ENCODE measurements at regions not wholly inside any gene's neighbourhood (a gene's known extent, or its start where the extent isn't known, plus 50 kb on each side); places are given as distances from the start of the nearest gene placed in this dataset.
"Not testable (repeated sequence)": the region's sequence is repeated elsewhere in the genome, so short reads cannot be mapped to it uniquely, and the experiment has no call there.

- no peaks in the 10 kb centered on the region for H3K4me1 Mint-ChIP-seq (ENCODE audit: low read depth)
- no peaks in the 10 kb centered on the region for H3K9me3 Mint-ChIP-seq
- H3K36me3 Mint-ChIP-seq (ENCODE audit: low read depth): no peaks in the 10 kb centered on the region
- H3K4me3 Mint-ChIP-seq: no peak overlapping the region
- no peaks in the 10 kb centered on the region for H3K27me3 Mint-ChIP-seq (ENCODE audit: low read depth)
- DNase-seq (ENCODE audit: low spot score): no peak
- no peak overlapping the region for H3K27ac Mint-ChIP-seq
Observed at GRCh38 chr9:28135549-28135948, 562.3 kb upstream of the C9orf72 start.

- no peak overlapping the region for H3K27ac Mint-ChIP-seq
- H3K27me3 Mint-ChIP-seq (ENCODE audit: low read depth): no peaks in the 10 kb centered on the region
Observed at GRCh38 chr9:28136113-28136512, 562.8 kb upstream of the C9orf72 start.

GRCh38 chr9:28147430-28147829 lies 574.1 kb upstream of the C9orf72 start:
- DNase-seq (ENCODE audit: low spot score); H3K36me3 Mint-ChIP-seq (ENCODE audit: low read depth); H3K9me3 Mint-ChIP-seq; H3K27ac Mint-ChIP-seq; H3K27me3 Mint-ChIP-seq (ENCODE audit: low read depth); H3K4me1 Mint-ChIP-seq (ENCODE audit: low read depth); H3K4me3 Mint-ChIP-seq: not testable (repeated sequence)

More at GRCh38 chr9:28136113-28136512, 562.8 kb upstream of the C9orf72 start:
- Mint-ChIP-seq H3K9me3 (no peaks in the 10 kb centered on the region), H3K4me3 (no peak overlapping the region), H3K4me1 (ENCODE audit: low read depth) (no peaks in the 10 kb centered on the region), H3K36me3 (ENCODE audit: low read depth) (no peaks in the 10 kb centered on the region)
- no peak for DNase-seq (ENCODE audit: low spot score)

DNA sequence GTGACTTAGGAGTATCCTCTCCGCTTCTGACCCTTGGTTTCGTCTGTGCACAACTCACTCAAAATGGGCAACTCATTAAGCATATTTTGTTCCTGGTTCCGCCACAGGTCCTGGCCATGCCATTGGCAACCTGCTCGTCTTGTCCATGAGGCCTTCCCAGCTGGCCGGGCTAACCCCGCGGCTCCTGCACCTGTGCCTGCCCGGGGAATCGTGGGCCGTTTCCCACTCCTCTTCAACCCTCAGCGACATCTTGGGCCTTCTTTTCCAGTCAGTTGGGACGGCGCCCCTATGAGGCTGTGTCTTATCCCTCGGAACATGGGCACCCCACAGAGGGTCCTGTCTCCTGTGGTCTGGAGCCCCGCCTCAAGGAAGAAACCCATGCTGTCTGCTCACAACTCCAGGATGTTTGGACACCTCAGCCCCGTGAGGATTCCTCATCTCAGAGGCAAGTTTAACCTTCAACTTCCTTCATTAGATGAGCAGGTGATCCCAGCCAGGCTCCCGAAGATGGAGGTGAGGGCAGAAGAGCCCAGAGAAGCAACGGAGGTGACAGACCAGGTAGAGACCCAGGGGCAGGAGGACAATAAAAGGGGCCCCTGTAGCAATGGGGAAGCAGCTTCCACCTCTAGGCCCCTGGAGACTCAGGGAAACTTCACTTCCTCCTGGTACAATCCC lies 574.8 kb upstream of the C9orf72 start:
- not testable (repeated sequence) for H3K4me1 Mint-ChIP-seq (ENCODE audit: low read depth); H3K27ac Mint-ChIP-seq; H3K4me3 Mint-ChIP-seq; H3K27me3 Mint-ChIP-seq (ENCODE audit: low read depth); DNase-seq (ENCODE audit: low spot score); H3K9me3 Mint-ChIP-seq; H3K36me3 Mint-ChIP-seq (ENCODE audit: low read depth)

GRCh38 chr9:28149361-28150050 lies 576.2 kb upstream of the C9orf72 start:
- not testable (repeated sequence) for DNase-seq (ENCODE audit: low spot score); H3K4me3 Mint-ChIP-seq; H3K27ac Mint-ChIP-seq; H3K4me1 Mint-ChIP-seq (ENCODE audit: low read depth); H3K27me3 Mint-ChIP-seq (ENCODE audit: low read depth); H3K9me3 Mint-ChIP-seq; H3K36me3 Mint-ChIP-seq (ENCODE audit: low read depth)

DNA sequence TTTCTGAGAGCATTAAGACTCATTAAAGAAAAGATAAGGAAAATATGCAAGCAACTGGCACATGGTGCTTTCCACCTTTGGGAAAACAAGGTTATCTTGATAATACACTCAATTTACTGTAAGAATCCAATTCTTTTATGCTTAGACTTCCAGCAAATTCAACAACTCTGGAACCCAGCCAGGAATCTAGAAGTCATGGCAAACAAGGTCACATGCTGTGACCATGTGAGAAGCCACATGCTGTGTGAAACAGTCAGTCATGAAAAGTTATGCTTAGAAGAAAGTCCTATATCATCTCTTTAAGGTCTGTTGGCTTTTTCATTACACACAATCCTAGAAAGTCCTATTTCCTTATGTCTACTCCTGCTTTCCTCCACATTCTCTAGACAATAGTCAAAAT lies 581.8 kb upstream of the C9orf72 start:
- Mint-ChIP-seq H3K36me3 (ENCODE audit: low read depth) (no peaks in the 10 kb centered on the region), H3K27ac (no peak overlapping the region), H3K4me1 (ENCODE audit: low read depth) (no peaks in the 10 kb centered on the region), H3K9me3 (peaks cover 5% of the 10 kb centered on the region), H3K27me3 (ENCODE audit: low read depth) (no peaks in the 10 kb centered on the region), H3K4me3 (no peak overlapping the region)
- no peak for DNase-seq (ENCODE audit: low spot score)

GRCh38 chr9:28155671-28156070 lies 582.4 kb upstream of the C9orf72 start:
- no peaks in the 10 kb centered on the region for H3K4me1 Mint-ChIP-seq (ENCODE audit: low read depth)
- H3K27me3 Mint-ChIP-seq (ENCODE audit: low read depth): no peaks in the 10 kb centered on the region
- H3K9me3 Mint-ChIP-seq: peaks cover 9% of the 10 kb centered on the region
- H3K4me3 Mint-ChIP-seq: no peak overlapping the region
- no peak for DNase-seq (ENCODE audit: low spot score)
- no peaks in the 10 kb centered on the region for H3K36me3 Mint-ChIP-seq (ENCODE audit: low read depth)
- no peak overlapping the region for H3K27ac Mint-ChIP-seq

GRCh38 chr9:28158451-28158850 lies 585.2 kb upstream of the C9orf72 start:
- Mint-ChIP-seq H3K27ac (no peak overlapping the region), H3K9me3 (peaks cover 9% of the 10 kb centered on the region), H3K36me3 (ENCODE audit: low read depth) (no peaks in the 10 kb centered on the region), H3K27me3 (ENCODE audit: low read depth) (no peaks in the 10 kb centered on the region), H3K4me3 (no peak overlapping the region), H3K4me1 (ENCODE audit: low read depth) (no peaks in the 10 kb centered on the region)
- no peak for DNase-seq (ENCODE audit: low spot score)

DNA sequence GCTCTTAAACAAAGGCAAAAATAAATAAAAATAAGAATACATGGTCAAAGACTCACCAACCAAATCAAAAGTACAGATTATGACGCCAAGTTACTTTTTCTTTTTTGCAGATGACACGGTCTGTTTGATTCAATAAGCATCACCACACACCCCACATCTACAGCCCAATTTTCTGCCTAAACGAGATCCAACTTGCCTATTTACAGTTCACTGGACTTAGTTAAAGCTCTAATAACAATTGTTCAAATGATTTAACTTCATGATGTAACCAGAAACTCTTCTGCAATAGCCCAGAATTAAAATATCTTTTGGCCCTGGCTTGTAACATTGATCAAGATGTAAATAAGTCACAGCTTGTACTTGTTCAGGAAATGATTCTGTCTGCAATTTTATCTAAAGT lies 590.3 kb upstream of the C9orf72 start:
- H3K27ac Mint-ChIP-seq: no peak overlapping the region
- H3K4me1 Mint-ChIP-seq (ENCODE audit: low read depth): no peaks in the 10 kb centered on the region
- H3K27me3 Mint-ChIP-seq (ENCODE audit: low read depth): no peaks in the 10 kb centered on the region
- peaks cover 9% of the 10 kb centered on the region for H3K9me3 Mint-ChIP-seq
- no peak overlapping the region for H3K4me3 Mint-ChIP-seq
- H3K36me3 Mint-ChIP-seq (ENCODE audit: low read depth): no peaks in the 10 kb centered on the region
- no peak for DNase-seq (ENCODE audit: low spot score)

DNA sequence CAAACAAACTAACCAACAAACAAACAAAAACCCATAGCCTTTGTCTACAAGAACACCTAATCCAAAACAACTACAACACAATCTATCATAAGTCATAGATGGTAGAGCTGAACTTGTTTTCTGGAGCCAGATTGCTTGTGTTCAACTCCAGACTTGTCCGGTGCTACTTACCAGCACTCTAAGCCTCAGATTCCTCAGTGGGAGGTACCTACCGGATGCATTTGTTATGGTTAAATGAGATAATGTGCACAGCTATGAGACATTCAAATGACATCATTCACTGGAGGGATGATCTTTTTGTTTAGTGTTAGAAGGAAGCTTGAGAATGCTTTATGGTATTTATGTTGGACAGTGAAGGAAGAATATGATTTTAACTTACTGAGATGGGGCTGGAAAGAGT lies 592.9 kb upstream of the C9orf72 start:
- H3K9me3 Mint-ChIP-seq: peaks cover 4% of the 10 kb centered on the region
- H3K36me3 Mint-ChIP-seq (ENCODE audit: low read depth): no peaks in the 10 kb centered on the region
- no peak for DNase-seq (ENCODE audit: low spot score)
- no peaks in the 10 kb centered on the region for H3K27me3 Mint-ChIP-seq (ENCODE audit: low read depth)
- H3K27ac Mint-ChIP-seq: no peak overlapping the region
- H3K4me1 Mint-ChIP-seq (ENCODE audit: low read depth): no peaks in the 10 kb centered on the region
- no peak overlapping the region for H3K4me3 Mint-ChIP-seq

GRCh38 chr9:28177142-28177541 lies 603.9 kb upstream of the C9orf72 start:
- no peak overlapping the region for H3K4me3 Mint-ChIP-seq
- no peaks in the 10 kb centered on the region for H3K4me1 Mint-ChIP-seq (ENCODE audit: low read depth)
- H3K9me3 Mint-ChIP-seq: peaks cover 6% of the 10 kb centered on the region
- no peak for DNase-seq (ENCODE audit: low spot score)
- H3K27me3 Mint-ChIP-seq (ENCODE audit: low read depth): no peaks in the 10 kb centered on the region
- H3K36me3 Mint-ChIP-seq (ENCODE audit: low read depth): no peaks in the 10 kb centered on the region
- H3K27ac Mint-ChIP-seq: no peak overlapping the region

DNA sequence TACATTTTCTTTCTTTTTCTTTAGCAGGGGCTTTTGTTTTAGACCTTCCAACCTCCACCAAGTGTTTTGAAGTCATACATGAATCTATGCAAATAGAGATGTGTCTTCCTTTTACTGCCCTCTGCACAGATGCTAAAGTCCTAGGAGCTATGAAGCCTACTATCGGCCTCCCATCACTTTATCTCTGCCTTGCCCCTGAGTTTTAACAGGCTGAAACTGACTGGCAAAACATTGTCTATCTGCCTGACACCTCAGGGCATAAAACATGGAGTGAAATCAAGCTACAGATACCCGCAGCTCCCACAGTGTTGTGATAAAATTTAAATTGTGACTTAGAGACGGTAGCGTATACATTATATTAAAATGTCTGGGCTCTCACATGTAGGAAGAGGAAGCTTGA lies 604.6 kb upstream of the C9orf72 start:
- Mint-ChIP-seq H3K9me3 (peaks cover 3% of the 10 kb centered on the region), H3K36me3 (ENCODE audit: low read depth) (no peaks in the 10 kb centered on the region), H3K27me3 (ENCODE audit: low read depth) (no peaks in the 10 kb centered on the region), H3K27ac (no peak overlapping the region), H3K4me3 (no peak overlapping the region), H3K4me1 (ENCODE audit: low read depth) (no peaks in the 10 kb centered on the region)
- DNase-seq (ENCODE audit: low spot score): no peak

DNA sequence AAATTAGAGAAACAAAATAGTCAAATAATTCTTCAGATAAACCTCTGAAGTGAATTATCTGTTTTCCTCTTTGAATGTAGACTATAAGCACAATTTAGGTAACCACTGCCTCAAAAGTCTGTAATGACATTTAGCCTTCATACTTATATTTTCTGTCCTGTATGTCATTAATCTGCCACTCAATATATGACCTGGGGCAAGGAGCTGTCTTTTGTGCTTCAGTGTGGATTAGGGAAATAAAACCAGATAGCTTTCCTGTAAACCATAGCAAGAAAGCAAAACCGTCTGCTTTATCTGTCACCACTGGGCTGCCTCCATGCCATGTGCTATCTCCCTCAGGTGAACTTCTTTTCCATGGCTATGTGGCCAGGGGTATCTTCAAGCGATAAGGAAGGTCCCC lies 606.6 kb upstream of the C9orf72 start:
- Mint-ChIP-seq H3K27ac (no peak overlapping the region), H3K4me1 (ENCODE audit: low read depth) (no peaks in the 10 kb centered on the region), H3K9me3 (no peaks in the 10 kb centered on the region), H3K27me3 (ENCODE audit: low read depth) (no peaks in the 10 kb centered on the region), H3K36me3 (ENCODE audit: low read depth) (no peaks in the 10 kb centered on the region), H3K4me3 (no peak overlapping the region)
- no peak for DNase-seq (ENCODE audit: low spot score)

DNA sequence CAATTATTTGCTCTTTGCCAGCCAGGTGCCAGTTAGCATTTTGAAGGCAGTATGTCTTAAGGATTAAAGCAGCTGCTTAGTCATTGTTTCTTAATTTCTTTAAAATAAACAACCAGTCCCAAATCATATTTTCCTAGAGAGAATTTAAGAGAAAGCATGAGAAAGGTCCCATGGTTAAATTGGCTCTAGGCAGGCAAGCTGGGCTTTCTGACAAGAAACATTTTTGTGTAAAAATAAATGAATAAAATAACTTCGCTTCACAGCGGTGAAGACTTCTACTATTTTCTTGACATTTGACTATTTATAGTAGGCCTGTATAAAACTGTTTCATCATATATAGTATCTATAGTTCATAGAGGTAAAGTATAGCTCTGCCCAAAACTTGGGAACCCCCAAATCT lies 617.7 kb upstream of the C9orf72 start:
- Mint-ChIP-seq H3K36me3 (ENCODE audit: low read depth) (peaks cover 5% of the 10 kb centered on the region), H3K4me1 (ENCODE audit: low read depth) (no peaks in the 10 kb centered on the region)
- DNase-seq (ENCODE audit: low spot score): no peak

GRCh38 chr9:28197653-28198052 lies 624.4 kb upstream of the C9orf72 start:
- no peaks in the 10 kb centered on the region for H3K36me3 Mint-ChIP-seq (ENCODE audit: low read depth)
- no peak overlapping the region for H3K4me3 Mint-ChIP-seq
- DNase-seq (ENCODE audit: low spot score): no peak
- no peaks in the 10 kb centered on the region for H3K9me3 Mint-ChIP-seq
- H3K27me3 Mint-ChIP-seq (ENCODE audit: low read depth): no peaks in the 10 kb centered on the region
- no peaks in the 10 kb centered on the region for H3K4me1 Mint-ChIP-seq (ENCODE audit: low read depth)
- no peak overlapping the region for H3K27ac Mint-ChIP-seq

More for the DNA sequence above, 617.7 kb upstream of the C9orf72 start:
- no peak overlapping the region for H3K27ac Mint-ChIP-seq
- H3K27me3 Mint-ChIP-seq (ENCODE audit: low read depth): no peaks in the 10 kb centered on the region
- peaks cover 46% of the 10 kb centered on the region for H3K9me3 Mint-ChIP-seq
- H3K4me3 Mint-ChIP-seq: no peak overlapping the region

Measured in T-helper 2 cell treated with Interferon-gamma antibody and Interleukin-4, amounts not matched to agents 5 μg/mL and 100 μg/mL, for 36 hours (primary cell).